ENCODE measurements at regions not wholly inside any gene's neighbourhood (a gene's known extent, or its start where the extent isn't known, plus 50 kb on each side); places are given as distances from the start of the nearest gene placed in this dataset.

- DNase-seq (ENCODE audit: low read depth), result no peak
These were observed 116.1 kb downstream of the UQCRFS1 start for GRCh38 chr19:29096896-29097295.

GRCh38 chr19:29093553-29093908 is 119.4 kb downstream of the UQCRFS1 start:
- DNase-seq (ENCODE audit: low read depth), result no peak

- no peak for DNase-seq (ENCODE audit: low read depth)
These were observed 120.0 kb downstream of the UQCRFS1 start for GRCh38 chr19:29092712-29093552.

- DNase-seq (ENCODE audit: low read depth), result no peak
These were observed 122.0 kb downstream of the UQCRFS1 start for GRCh38 chr19:29090783-29091526.

GRCh38 chr19:29089315-29089870 is 123.6 kb downstream of the UQCRFS1 start:
- no peak for DNase-seq (ENCODE audit: low read depth)

- no peak for DNase-seq (ENCODE audit: low read depth)
These were observed 124.2 kb downstream of the UQCRFS1 start for GRCh38 chr19:29088761-29089160.

GRCh38 chr19:29086646-29087045 is 126.3 kb downstream of the UQCRFS1 start:
- no peak for DNase-seq (ENCODE audit: low read depth)

- DNase-seq (ENCODE audit: low read depth), result no peak
These were observed 126.8 kb downstream of the UQCRFS1 start for GRCh38 chr19:29086182-29086581.

- DNase-seq (ENCODE audit: low read depth), result no peak
These were observed 127.3 kb downstream of the UQCRFS1 start for GRCh38 chr19:29085630-29086029.

GRCh38 chr19:29085206-29085605 is 127.7 kb downstream of the UQCRFS1 start:
- no peak for DNase-seq (ENCODE audit: low read depth)

- peak; percentile 44 for DNase-seq (ENCODE audit: low read depth)
These were observed 128.7 kb downstream of the UQCRFS1 start for GRCh38 chr19:29084266-29084665.

GRCh38 chr19:29083863-29084262 is 129.1 kb downstream of the UQCRFS1 start:
- DNase-seq (ENCODE audit: low read depth), result no peak

GRCh38 chr19:29079356-29080032 is 133.5 kb downstream of the UQCRFS1 start:
- DNase-seq (ENCODE audit: low read depth), result no peak

GRCh38 chr19:29076963-29077362 is 136.0 kb downstream of the UQCRFS1 start:
- no peak for DNase-seq (ENCODE audit: low read depth)

- no peak for DNase-seq (ENCODE audit: low read depth)
These were observed 136.8 kb downstream of the UQCRFS1 start for GRCh38 chr19:29076161-29076560.

GRCh38 chr19:29075149-29075548 is 137.8 kb downstream of the UQCRFS1 start:
- DNase-seq (ENCODE audit: low read depth), result no peak

GRCh38 chr19:29074579-29074978 is 138.4 kb downstream of the UQCRFS1 start:
- DNase-seq (ENCODE audit: low read depth), result no peak

- DNase-seq (ENCODE audit: low read depth), result no peak
These were observed 145.1 kb downstream of the UQCRFS1 start for GRCh38 chr19:29067831-29068230.

- no peak for DNase-seq (ENCODE audit: low read depth)
These were observed 150.2 kb downstream of the UQCRFS1 start for GRCh38 chr19:29062475-29063435.

- no peak for DNase-seq (ENCODE audit: low read depth)
These were observed 152.1 kb downstream of the UQCRFS1 start for GRCh38 chr19:29060813-29061364.

- no peak for DNase-seq (ENCODE audit: low read depth)
These were observed 156.4 kb downstream of the UQCRFS1 start for GRCh38 chr19:29056535-29056934.

Data from ELR (cell line).